MM.1S (cell line): ENCODE measurements at regions not wholly inside any gene's neighbourhood (a gene's known extent, or its start where the extent isn't known, plus 50 kb on each side); places are given as distances from the start of the nearest gene placed in this dataset.

Experiments used
- DNase-seq: peaks from one replicate; pipeline ENCODE4 v3.0.0-alpha.2; 2015
- H2AFZ ChIP-seq: fragments of 300-600 bp; sonication (generic); 2 replicates; pipeline ENCODE4 v1.6.0; 2016; ENCODE audit warnings: antibody characterized with exemption, low read length
- H3F3A ChIP-seq: fragments of 300-600 bp; sonication (generic); 2 replicates; pipeline ENCODE4 v1.6.1; 2016; ENCODE audit warnings: mild to moderate bottlenecking, antibody characterized with exemption, low read length, moderate library complexity, mixed read lengths; ENCODE audit not compliant: insufficient read depth
- H3K27ac ChIP-seq: fragments of 300-600 bp; sonication (generic); 2 replicates; pipeline ENCODE4 v1.5.1; 2016; ENCODE audit warnings: mild to moderate bottlenecking, low read length
- H3K27me3 ChIP-seq: fragments of 300-600 bp; sonication (generic); replicated peaks from 2 replicates; pipeline ENCODE4 v1.6.0; 2016; ENCODE audit warnings: low read length; ENCODE audit not compliant: insufficient read depth
- H3K36me3 ChIP-seq: fragments of 300-600 bp; sonication (generic); replicated peaks from 2 replicates; pipeline ENCODE4 v1.6.1; 2016; ENCODE audit warnings: mild to moderate bottlenecking, low read length, mixed read lengths; ENCODE audit not compliant: insufficient read depth
- H3K4me1 ChIP-seq: fragments of 300-600 bp; sonication (generic); 2 replicates; pipeline ENCODE4 v1.6.1; 2016; ENCODE audit warnings: low read length, mixed read lengths
- H3K4me2 ChIP-seq: fragments of 300-600 bp; sonication (generic); 2 replicates; pipeline ENCODE4 v1.6.0; 2016; ENCODE audit warnings: low read depth, low read length
- H3K4me3 ChIP-seq: fragments of 300-600 bp; sonication (generic); 2 replicates; pipeline ENCODE4 v1.5.1; 2016; ENCODE audit warnings: low read length, mixed read lengths
- H3K79me2 ChIP-seq: fragments of 300-600 bp; sonication (generic); 2 replicates; pipeline ENCODE4 v1.6.1; 2016; ENCODE audit warnings: mixed run types, low read length, mixed read lengths
- H3K9ac ChIP-seq: fragments of 300-600 bp; sonication (generic); 2 replicates; pipeline ENCODE4 v1.6.1; 2016; ENCODE audit warnings: low read length, mixed read lengths
- H3K9me2 ChIP-seq: fragments of 300-600 bp; sonication (generic); replicated peaks from 2 replicates; pipeline ENCODE4 v1.6.1; 2016; ENCODE audit warnings: mild to moderate bottlenecking, low read length, mixed read lengths; ENCODE audit not compliant: insufficient read depth
- H3K9me3 ChIP-seq: fragments of 300-600 bp; sonication (generic); replicated peaks from 2 replicates; pipeline ENCODE4 v1.6.1; 2016; ENCODE audit warnings: mild to moderate bottlenecking, low read length, mixed read lengths; ENCODE audit not compliant: insufficient read depth
- H4K20me1 ChIP-seq: fragments of 300-600 bp; sonication (generic); 2 replicates; pipeline ENCODE4 v1.6.1; 2016; ENCODE audit warnings: mild to moderate bottlenecking, low read length, moderate library complexity, mixed read lengths; ENCODE audit not compliant: insufficient read depth
- EZH2 ChIP-seq: fragments of 300-600 bp; sonication (generic); optimal IDR thresholded peaks from 2 replicates; pipeline ENCODE3; 2017; ENCODE audit warnings: low read depth, mild to moderate bottlenecking, antibody characterized with exemption, low read length, mixed read lengths
- EZH2phosphoT487 ChIP-seq: fragments of 300-600 bp; sonication (generic); IDR thresholded peaks from 2 replicates; pipeline ENCODE4 v1.6.1; 2018; ENCODE audit warnings: antibody characterized with exemption, low read length
- TF ChIP-seq, protein P1 (sequence below): fragments of 300-600 bp; sonication (generic); IDR thresholded peaks from 2 replicates; pipeline ENCODE4 v1.5.1; 2016; ENCODE audit warnings: antibody characterized with exemption, low read length, mixed read lengths

DNA sequence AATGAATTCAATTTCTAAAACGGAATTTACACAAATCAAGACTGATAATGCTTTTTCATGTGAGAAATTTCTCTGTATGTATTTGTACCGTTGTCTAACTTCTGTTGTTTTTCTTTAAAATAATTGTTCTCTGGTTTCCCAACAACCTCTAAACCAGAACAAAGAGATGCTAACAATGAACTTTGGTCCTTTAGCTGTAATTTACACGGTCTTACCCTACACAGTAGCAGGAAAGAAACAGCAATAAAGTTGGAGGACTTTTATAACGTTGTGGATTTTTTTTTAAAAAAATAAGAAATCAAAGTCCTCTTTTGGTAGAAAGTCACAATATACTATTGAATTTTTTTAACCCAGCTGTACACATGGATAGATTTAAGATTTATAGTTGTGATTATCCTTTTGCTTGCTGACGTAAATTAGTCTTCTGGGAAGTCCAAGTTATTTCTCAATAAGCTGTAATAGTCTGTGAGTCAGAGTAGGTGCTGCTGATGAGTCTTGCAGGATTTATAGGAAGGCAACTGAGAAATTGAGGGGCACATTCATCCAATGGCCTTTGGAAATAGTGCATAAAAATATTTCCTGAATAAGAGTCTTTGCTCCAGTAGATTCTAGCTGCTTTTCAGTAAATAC lies 76.8 kb upstream of the PCSK1 start:
- Histone ChIP-seq H3K4me2 (no peak overlapping the region), H3K9me3 (no peaks in the 10 kb centered on the region), H3K4me3 (no peak overlapping the region), H3K9ac (no peak overlapping the region), H4K20me1 (no peaks in the 10 kb centered on the region), H3K27ac (no peak overlapping the region), H3K4me1 (no peaks in the 10 kb centered on the region), H3K27me3 (no peaks in the 10 kb centered on the region), H2AFZ (no peak overlapping the region), H3K36me3 (no peaks in the 10 kb centered on the region), H3K79me2 (no peaks in the 10 kb centered on the region), H3F3A (no peaks in the 10 kb centered on the region), H3K9me2 (no peaks in the 10 kb centered on the region)
- no peak for DNase-seq
- TF ChIP-seq EZH2phosphoT487 (no peak), EZH2 (no peak)
- TF ChIP-seq, protein P1, sequence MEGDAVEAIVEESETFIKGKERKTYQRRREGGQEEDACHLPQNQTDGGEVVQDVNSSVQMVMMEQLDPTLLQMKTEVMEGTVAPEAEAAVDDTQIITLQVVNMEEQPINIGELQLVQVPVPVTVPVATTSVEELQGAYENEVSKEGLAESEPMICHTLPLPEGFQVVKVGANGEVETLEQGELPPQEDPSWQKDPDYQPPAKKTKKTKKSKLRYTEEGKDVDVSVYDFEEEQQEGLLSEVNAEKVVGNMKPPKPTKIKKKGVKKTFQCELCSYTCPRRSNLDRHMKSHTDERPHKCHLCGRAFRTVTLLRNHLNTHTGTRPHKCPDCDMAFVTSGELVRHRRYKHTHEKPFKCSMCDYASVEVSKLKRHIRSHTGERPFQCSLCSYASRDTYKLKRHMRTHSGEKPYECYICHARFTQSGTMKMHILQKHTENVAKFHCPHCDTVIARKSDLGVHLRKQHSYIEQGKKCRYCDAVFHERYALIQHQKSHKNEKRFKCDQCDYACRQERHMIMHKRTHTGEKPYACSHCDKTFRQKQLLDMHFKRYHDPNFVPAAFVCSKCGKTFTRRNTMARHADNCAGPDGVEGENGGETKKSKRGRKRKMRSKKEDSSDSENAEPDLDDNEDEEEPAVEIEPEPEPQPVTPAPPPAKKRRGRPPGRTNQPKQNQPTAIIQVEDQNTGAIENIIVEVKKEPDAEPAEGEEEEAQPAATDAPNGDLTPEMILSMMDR = no peak

DNA sequence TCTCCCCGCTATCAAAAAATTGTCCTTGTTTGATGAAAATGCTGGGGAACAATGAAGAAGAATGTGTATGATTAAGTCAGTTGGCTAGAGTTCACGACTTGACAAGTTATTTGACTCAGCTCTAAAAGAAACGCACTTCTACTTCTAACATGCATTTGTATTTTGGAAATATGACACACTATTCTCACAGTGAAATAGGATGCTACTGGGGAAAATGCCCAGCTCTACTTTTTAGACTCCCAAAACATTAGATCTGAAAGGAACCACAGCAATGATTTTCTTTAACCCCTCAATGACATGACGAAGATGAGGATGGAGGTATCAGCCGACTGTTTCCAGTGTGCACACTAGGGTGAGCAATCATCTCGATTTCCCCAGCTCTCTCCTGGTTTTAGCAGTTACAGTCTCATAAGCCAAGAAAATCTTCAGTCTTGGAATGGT lies 83.6 kb upstream of the PCSK1 start:
- Histone ChIP-seq H3K9me3 (no peaks in the 10 kb centered on the region), H2AFZ (no peak overlapping the region), H3K4me2 (no peak overlapping the region), H3K9ac (no peak overlapping the region), H3K79me2 (no peaks in the 10 kb centered on the region), H3K9me2 (no peaks in the 10 kb centered on the region), H3F3A (no peaks in the 10 kb centered on the region), H4K20me1 (no peaks in the 10 kb centered on the region), H3K27ac (no peak overlapping the region), H3K4me1 (no peaks in the 10 kb centered on the region), H3K27me3 (no peaks in the 10 kb centered on the region), H3K36me3 (no peaks in the 10 kb centered on the region), H3K4me3 (no peak overlapping the region)
- TF ChIP-seq, protein P1 = no peak
- TF ChIP-seq EZH2 = no peak
- no peak for TF ChIP-seq EZH2phosphoT487
- DNase-seq = no peak

DNA sequence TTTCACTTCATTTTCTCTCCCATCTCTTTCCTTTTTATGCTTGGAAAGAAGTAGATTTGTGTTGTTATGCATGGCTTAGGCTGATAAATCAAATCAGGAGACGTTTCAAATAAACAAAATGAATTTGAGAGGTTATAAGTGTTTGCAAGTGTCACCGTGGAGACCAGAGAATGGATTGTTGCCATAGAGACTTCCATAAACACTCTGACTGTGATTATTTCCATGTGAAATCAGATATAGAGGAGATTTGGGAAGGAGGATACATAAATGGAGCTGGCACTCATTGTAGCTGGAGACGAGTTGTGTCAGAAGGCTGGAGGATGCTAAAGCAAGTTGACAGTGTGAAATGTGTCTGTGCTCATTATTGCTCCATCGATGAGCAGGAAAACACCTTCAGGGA lies 84.2 kb upstream of the PCSK1 start:
- no peaks in the 10 kb centered on the region for H4K20me1 ChIP-seq
- H3K9ac ChIP-seq = no peak overlapping the region
- DNase-seq = no peak
- H3K4me2 ChIP-seq = no peak overlapping the region
- H3K4me3 ChIP-seq = no peak overlapping the region
- no peaks in the 10 kb centered on the region for H3K9me3 ChIP-seq
- no peaks in the 10 kb centered on the region for H3K36me3 ChIP-seq
- no peaks in the 10 kb centered on the region for H3F3A ChIP-seq
- H3K9me2 ChIP-seq = no peaks in the 10 kb centered on the region
- H3K27me3 ChIP-seq = no peaks in the 10 kb centered on the region
- no peak overlapping the region for H2AFZ ChIP-seq
- TF ChIP-seq, protein P1 = no peak
- no peak for TF ChIP-seq EZH2phosphoT487
- TF ChIP-seq EZH2 = no peak
- H3K4me1 ChIP-seq = no peaks in the 10 kb centered on the region
- H3K27ac ChIP-seq = no peak overlapping the region
- no peaks in the 10 kb centered on the region for H3K79me2 ChIP-seq
